ENCODE measurements at regions not wholly inside any gene's neighbourhood (a gene's known extent, or its start where the extent isn't known, plus 50 kb on each side); places are given as distances from the start of the nearest gene placed in this dataset.
"Not testable (repeated sequence)": the region's sequence is repeated elsewhere in the genome, so short reads cannot be mapped to it uniquely, and the experiment has no call there.

GRCh38 chr20:30487461-30487860, 770.0 kb upstream of the DEFB115 start:
- not testable (repeated sequence) for H2AK5ac ChIP-seq (ENCODE audit: low read depth, low read length); H3K14ac ChIP-seq (ENCODE audit: low read length); H3K9ac ChIP-seq (ENCODE audit: low read depth, low read length, poor library complexity); H3K4me1 ChIP-seq (ENCODE audit: control insufficient read depth in 2 of 2, insufficient read depth in 1 of 2, low read depth in 1 of 2, low read length in 2 of 2); H2AFZ ChIP-seq (ENCODE audit: low read length); H3K23ac ChIP-seq (ENCODE audit: low read depth, low read length, poor library complexity); H3K36me3 ChIP-seq (replicated peaks in 1 of 2; ENCODE audit: control insufficient read depth in 2 of 2, insufficient read depth in 2 of 2, low read length in 2 of 2); H3K18ac ChIP-seq (ENCODE audit: low read length); H3K4me2 ChIP-seq (ENCODE audit: insufficient read depth, low read length, poor library complexity, severe bottlenecking); H3K27ac ChIP-seq (replicated peaks; ENCODE audit: low read length); H2BK15ac ChIP-seq (ENCODE audit: low read length); H2BK120ac ChIP-seq (ENCODE audit: low read depth, low read length); H3K4me3 ChIP-seq (ENCODE audit: low read length in 2 of 2); H3K79me1 ChIP-seq (ENCODE audit: low read depth, low read length); H3K4ac ChIP-seq (ENCODE audit: low read length); DNase-seq (ENCODE audit: low spot score); H2BK12ac ChIP-seq (ENCODE audit: low read length); H4K91ac ChIP-seq (ENCODE audit: low read depth, low read length, poor library complexity); H3K9me3 ChIP-seq (replicated peaks in 1 of 2; ENCODE audit: control insufficient read depth in 2 of 2, insufficient read depth in 1 of 2, low read depth in 1 of 2, low read length in 2 of 2); H2BK5ac ChIP-seq (ENCODE audit: low read length); H3K27me3 ChIP-seq (ENCODE audit: control insufficient read depth in 3 of 3, insufficient read depth in 3 of 3, low read depth in 1 of 3, low read length in 3 of 3); H4K8ac ChIP-seq (ENCODE audit: low read depth, low read length)
- no CpG with 5 or more reads among the region's 18 CpGs for WGBS, 2 donors (ENCODE audit: extremely low coverage in 2 of 2, insufficient read length in 2 of 2, insufficient replicate concordance in 1 of 2)

GRCh38 chr20:30487947-30488926, 769.2 kb upstream of the DEFB115 start:
- no peak overlapping the region for H2BK12ac ChIP-seq (ENCODE audit: low read length)
- H3K14ac ChIP-seq (ENCODE audit: low read length) = no peak overlapping the region
- no peak overlapping the region for H3K4me3 ChIP-seq (ENCODE audit: low read length in 2 of 2)
- H4K8ac ChIP-seq (ENCODE audit: low read depth, low read length) = no peak overlapping the region
- no peak overlapping the region for H2BK5ac ChIP-seq (ENCODE audit: low read length)
- no peak overlapping the region for H2BK15ac ChIP-seq (ENCODE audit: low read length)
- peaks cover 0 to 5% of the 10 kb centered on the region in 2 donors for H3K9me3 ChIP-seq (replicated peaks in 1 of 2; ENCODE audit: control insufficient read depth in 2 of 2, insufficient read depth in 1 of 2, low read depth in 1 of 2, low read length in 2 of 2)
- H3K27ac ChIP-seq (replicated peaks; ENCODE audit: low read length) = no peak overlapping the region
- no CpG with 5 or more reads among the region's 97 CpGs for WGBS, 2 donors (ENCODE audit: extremely low coverage in 2 of 2, insufficient read length in 2 of 2, insufficient replicate concordance in 1 of 2)
- H3K36me3 ChIP-seq (replicated peaks in 1 of 2; ENCODE audit: control insufficient read depth in 2 of 2, insufficient read depth in 2 of 2, low read length in 2 of 2) = no peaks in the 10 kb centered on the region
- no peak overlapping the region for H2AK5ac ChIP-seq (ENCODE audit: low read depth, low read length)
- DNase-seq (ENCODE audit: low spot score) = no peak
- no peak overlapping the region for H4K91ac ChIP-seq (ENCODE audit: low read depth, low read length, poor library complexity)
- H3K18ac ChIP-seq (ENCODE audit: low read length) = no peak overlapping the region
- no peaks in the 10 kb centered on the region for H3K27me3 ChIP-seq (ENCODE audit: control insufficient read depth in 3 of 3, insufficient read depth in 3 of 3, low read depth in 1 of 3, low read length in 3 of 3)
- H2AFZ ChIP-seq (ENCODE audit: low read length) = no peak overlapping the region
- no peak overlapping the region for H3K4ac ChIP-seq (ENCODE audit: low read length)
- no peak overlapping the region for H3K23ac ChIP-seq (ENCODE audit: low read depth, low read length, poor library complexity)
- H3K4me2 ChIP-seq (ENCODE audit: insufficient read depth, low read length, poor library complexity, severe bottlenecking) = no peak overlapping the region
- H2BK120ac ChIP-seq (ENCODE audit: low read depth, low read length) = no peak overlapping the region
- H3K9ac ChIP-seq (ENCODE audit: low read depth, low read length, poor library complexity) = no peak overlapping the region
- H3K4me1 ChIP-seq (ENCODE audit: control insufficient read depth in 2 of 2, insufficient read depth in 1 of 2, low read depth in 1 of 2, low read length in 2 of 2) = no peaks in the 10 kb centered on the region
- H3K79me1 ChIP-seq (ENCODE audit: low read depth, low read length) = no peaks in the 10 kb centered on the region

- peak overlapping the region in 1 of 2 donors; percentile 62 for H3K4me3 ChIP-seq (ENCODE audit: low read length in 2 of 2)
- H4K8ac ChIP-seq (ENCODE audit: low read depth, low read length) = no peak overlapping the region
- no peak overlapping the region for H2AK5ac ChIP-seq (ENCODE audit: low read depth, low read length)
- no peak overlapping the region for H2BK12ac ChIP-seq (ENCODE audit: low read length)
- H3K4me1 ChIP-seq (ENCODE audit: control insufficient read depth in 2 of 2, insufficient read depth in 1 of 2, low read depth in 1 of 2, low read length in 2 of 2) = no peaks in the 10 kb centered on the region
- H3K14ac ChIP-seq (ENCODE audit: low read length) = no peak overlapping the region
- no peaks in the 10 kb centered on the region for H3K79me1 ChIP-seq (ENCODE audit: low read depth, low read length)
- H3K23ac ChIP-seq (ENCODE audit: low read depth, low read length, poor library complexity) = peak overlapping the region; percentile 55
- no CpG with 5 or more reads among the region's 56 CpGs for WGBS, 2 donors (ENCODE audit: extremely low coverage in 2 of 2, insufficient read length in 2 of 2, insufficient replicate concordance in 1 of 2)
- no peak overlapping the region for H3K4ac ChIP-seq (ENCODE audit: low read length)
- no peak for DNase-seq (ENCODE audit: low spot score)
- no peak overlapping the region for H3K9ac ChIP-seq (ENCODE audit: low read depth, low read length, poor library complexity)
- no peak overlapping the region for H2BK15ac ChIP-seq (ENCODE audit: low read length)
- no peak overlapping the region for H3K18ac ChIP-seq (ENCODE audit: low read length)
- no peak overlapping the region for H3K27ac ChIP-seq (replicated peaks; ENCODE audit: low read length)
- peaks cover 0 to 5% of the 10 kb centered on the region in 2 donors for H3K9me3 ChIP-seq (replicated peaks in 1 of 2; ENCODE audit: control insufficient read depth in 2 of 2, insufficient read depth in 1 of 2, low read depth in 1 of 2, low read length in 2 of 2)
- H3K36me3 ChIP-seq (replicated peaks in 1 of 2; ENCODE audit: control insufficient read depth in 2 of 2, insufficient read depth in 2 of 2, low read length in 2 of 2) = no peaks in the 10 kb centered on the region
- peak overlapping the region; percentile 18 for H3K4me2 ChIP-seq (ENCODE audit: insufficient read depth, low read length, poor library complexity, severe bottlenecking)
- no peak overlapping the region for H4K91ac ChIP-seq (ENCODE audit: low read depth, low read length, poor library complexity)
- H3K27me3 ChIP-seq (ENCODE audit: control insufficient read depth in 3 of 3, insufficient read depth in 3 of 3, low read depth in 1 of 3, low read length in 3 of 3) = no peaks in the 10 kb centered on the region
- H2BK5ac ChIP-seq (ENCODE audit: low read length) = no peak overlapping the region
- H2BK120ac ChIP-seq (ENCODE audit: low read depth, low read length) = no peak overlapping the region
- H2AFZ ChIP-seq (ENCODE audit: low read length) = no peak overlapping the region
Observed at GRCh38 chr20:30488941-30489613, 768.4 kb upstream of the DEFB115 start.

GRCh38 chr20:30489614-30490003, 767.9 kb upstream of the DEFB115 start:
- Histone ChIP-seq H3K27me3 (ENCODE audit: control insufficient read depth in 3 of 3, insufficient read depth in 3 of 3, low read depth in 1 of 3, low read length in 3 of 3) (no peaks in the 10 kb centered on the region), H2BK120ac (ENCODE audit: low read depth, low read length) (no peak overlapping the region), H3K9me3 (replicated peaks in 1 of 2; ENCODE audit: control insufficient read depth in 2 of 2, insufficient read depth in 1 of 2, low read depth in 1 of 2, low read length in 2 of 2) (peaks cover 0 to 5% of the 10 kb centered on the region in 2 donors), H2AFZ (ENCODE audit: low read length) (no peak overlapping the region), H3K36me3 (replicated peaks in 1 of 2; ENCODE audit: control insufficient read depth in 2 of 2, insufficient read depth in 2 of 2, low read length in 2 of 2) (no peaks in the 10 kb centered on the region), H3K4me1 (ENCODE audit: control insufficient read depth in 2 of 2, insufficient read depth in 1 of 2, low read depth in 1 of 2, low read length in 2 of 2) (no peaks in the 10 kb centered on the region), H3K18ac (ENCODE audit: low read length) (no peak overlapping the region), H3K4me2 (ENCODE audit: insufficient read depth, low read length, poor library complexity, severe bottlenecking) (no peak overlapping the region), H3K14ac (ENCODE audit: low read length) (no peak overlapping the region), H3K79me1 (ENCODE audit: low read depth, low read length) (no peaks in the 10 kb centered on the region), H2BK5ac (ENCODE audit: low read length) (no peak overlapping the region), H3K9ac (ENCODE audit: low read depth, low read length, poor library complexity) (peak overlapping the region; percentile 44), H2BK12ac (ENCODE audit: low read length) (no peak overlapping the region), H4K91ac (ENCODE audit: low read depth, low read length, poor library complexity) (no peak overlapping the region), H4K8ac (ENCODE audit: low read depth, low read length) (peak overlapping the region; percentile 82), H3K23ac (ENCODE audit: low read depth, low read length, poor library complexity) (no peak overlapping the region), H2BK15ac (ENCODE audit: low read length) (no peak overlapping the region), H3K4me3 (ENCODE audit: low read length in 2 of 2) (no peak overlapping the region), H3K27ac (replicated peaks; ENCODE audit: low read length) (no peak overlapping the region), H2AK5ac (ENCODE audit: low read depth, low read length) (no peak overlapping the region), H3K4ac (ENCODE audit: low read length) (no peak overlapping the region)
- DNase-seq (ENCODE audit: low spot score) = no peak
- WGBS, 2 donors (ENCODE audit: extremely low coverage in 2 of 2, insufficient read length in 2 of 2, insufficient replicate concordance in 1 of 2) = no CpG with 5 or more reads among the region's 29 CpGs
